NCI-H1694 treated with DMSO at 0.1 percent for 48 hours (cell line): ENCODE measurements at regions not wholly inside any gene's neighbourhood (a gene's known extent, or its start where the extent isn't known, plus 50 kb on each side); places are given as distances from the start of the nearest gene placed in this dataset.
"Not testable (repeated sequence)": the region's sequence is repeated elsewhere in the genome, so short reads cannot be mapped to it uniquely, and the experiment has no call there.

Experiments used
- DNase-seq: peaks from one replicate; lab custom pipeline; 2025; lab: John Stamatoyannopoulos, UW

DNA sequence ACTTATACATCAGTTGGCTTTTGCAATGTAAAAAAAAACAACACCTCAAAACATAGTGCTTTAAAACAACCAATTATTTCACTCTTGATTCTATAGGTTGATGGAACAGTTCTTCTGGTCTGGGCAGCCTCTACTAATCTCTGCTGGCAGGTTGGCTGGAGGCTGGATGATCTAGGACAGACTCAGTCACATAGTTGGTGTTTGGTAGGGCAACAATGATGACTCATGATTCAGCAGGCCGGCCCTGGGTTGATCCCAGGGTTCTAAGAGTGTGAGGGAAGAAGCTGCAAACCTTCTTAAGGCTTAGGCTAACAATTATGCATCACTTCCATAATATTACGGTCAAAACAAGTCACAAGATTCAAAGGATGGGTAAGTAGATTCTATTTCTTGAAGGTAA, 558.2 kb downstream of the ZNF674 start:
- DNase-seq: no peak

DNA sequence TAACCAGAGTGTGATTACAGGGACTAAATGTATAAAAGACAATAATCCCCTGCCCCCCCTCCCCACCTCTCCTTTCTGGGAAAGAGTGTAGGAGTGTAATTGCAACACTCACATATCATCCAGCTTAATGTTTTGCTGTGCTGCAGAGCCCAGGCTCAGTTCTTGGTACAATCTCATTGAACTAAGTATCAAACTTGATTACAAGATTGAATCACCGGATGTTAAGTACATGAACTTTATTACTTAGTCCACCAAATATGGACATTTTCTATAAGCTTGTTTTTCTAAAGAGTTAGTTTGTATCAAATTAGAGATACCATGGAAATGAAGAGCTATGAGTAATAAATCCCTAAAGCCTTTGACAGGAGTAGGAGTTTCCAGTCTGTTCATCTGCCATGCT, 559.1 kb downstream of the ZNF674 start:
- no peak for DNase-seq

DNA sequence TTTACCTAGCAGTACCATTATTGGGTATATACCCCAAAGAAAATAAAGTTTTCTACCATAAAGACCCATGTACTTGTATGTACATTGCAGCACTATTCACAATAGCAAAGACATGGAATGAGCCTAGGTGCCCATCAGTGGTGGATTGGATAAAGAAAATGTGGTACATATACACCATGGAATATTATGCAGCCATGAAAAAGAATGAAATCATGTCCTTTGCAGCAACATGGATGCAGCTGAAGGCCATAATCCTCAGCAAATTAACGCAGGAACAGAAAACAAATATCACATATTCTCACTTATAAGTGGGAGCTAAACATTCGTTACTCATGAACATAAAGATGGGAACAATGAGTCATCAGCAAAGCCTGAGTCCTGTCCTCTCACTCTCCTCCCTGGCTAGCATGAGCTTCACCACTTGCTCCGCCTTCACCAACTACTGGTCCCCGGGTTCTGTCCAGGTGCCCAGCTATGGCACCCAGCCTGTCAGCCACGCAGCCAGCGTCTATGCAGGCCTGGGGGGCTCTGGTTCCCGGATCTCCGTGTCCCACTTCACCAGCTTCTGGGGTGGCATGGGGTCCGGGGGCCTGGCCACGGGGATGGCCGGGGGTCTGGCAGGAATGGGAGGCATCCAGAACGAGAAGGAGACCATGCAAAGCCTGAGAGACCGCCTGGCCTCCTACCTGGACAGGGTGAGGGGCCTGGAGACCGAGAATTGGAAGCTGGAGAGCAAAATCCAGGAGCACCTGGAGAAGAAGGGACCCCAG, 562.1 kb downstream of the ZNF674 start:
- DNase-seq: not testable (repeated sequence)

DNA sequence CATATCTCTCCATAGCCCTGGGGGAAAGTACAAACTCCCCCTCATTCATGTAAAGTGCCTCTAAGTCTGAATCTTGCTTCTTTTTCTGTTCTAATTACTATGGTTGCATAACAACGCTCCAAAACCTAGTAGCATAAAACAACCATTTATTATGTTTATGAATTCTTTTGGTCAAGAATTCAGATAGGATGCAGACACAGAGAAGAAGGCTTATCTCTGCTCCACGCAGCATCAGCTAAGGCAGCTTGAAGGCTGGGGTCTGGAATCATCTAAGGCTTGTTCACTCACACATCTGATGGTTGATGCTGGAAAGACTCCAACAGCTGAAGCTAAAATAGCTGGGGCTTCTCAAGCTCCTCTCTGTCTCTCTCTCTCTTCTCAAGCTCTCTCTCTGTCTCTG, 564.5 kb downstream of the ZNF674 start:
- DNase-seq: no peak

DNA sequence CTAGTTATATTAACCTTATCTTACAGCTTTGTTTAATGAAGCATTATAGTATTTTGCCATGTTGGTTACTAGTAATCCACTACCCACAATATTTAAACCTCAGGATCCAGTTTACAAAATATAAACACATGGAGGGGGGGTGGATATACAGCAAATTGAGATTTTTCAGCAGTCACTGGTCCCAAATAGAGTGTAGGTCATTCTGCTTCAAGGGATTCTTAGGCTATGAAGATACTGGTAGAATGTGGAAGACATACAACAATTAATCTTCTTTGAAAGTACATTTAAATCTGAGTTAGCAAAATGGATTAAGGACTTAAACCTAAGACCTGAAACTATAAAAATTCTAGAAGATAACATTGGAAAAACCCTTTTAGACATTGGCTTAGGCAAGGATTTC, 569.6 kb downstream of the ZNF674 start:
- DNase-seq: no peak

DNA sequence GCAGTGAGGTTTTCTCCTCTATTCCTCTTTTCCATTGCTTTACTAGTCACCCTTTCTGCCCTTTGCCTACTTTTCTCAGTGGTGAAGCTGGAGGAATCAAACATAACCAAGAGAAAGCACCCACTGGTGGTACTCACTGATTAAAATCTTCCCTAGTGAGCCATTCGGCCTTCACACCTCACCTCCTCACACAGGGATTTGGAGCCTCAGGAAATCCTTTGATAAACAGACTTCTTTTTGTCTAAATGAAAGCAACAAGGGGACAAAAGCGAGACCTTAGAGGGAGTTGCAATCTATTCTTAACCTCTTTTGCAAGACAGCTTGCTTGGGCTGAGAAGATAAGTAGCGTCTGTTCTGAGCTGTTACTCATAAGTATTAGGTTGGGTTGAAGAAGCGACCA, 572.6 kb downstream of the ZNF674 start:
- DNase-seq: no peak

DNA sequence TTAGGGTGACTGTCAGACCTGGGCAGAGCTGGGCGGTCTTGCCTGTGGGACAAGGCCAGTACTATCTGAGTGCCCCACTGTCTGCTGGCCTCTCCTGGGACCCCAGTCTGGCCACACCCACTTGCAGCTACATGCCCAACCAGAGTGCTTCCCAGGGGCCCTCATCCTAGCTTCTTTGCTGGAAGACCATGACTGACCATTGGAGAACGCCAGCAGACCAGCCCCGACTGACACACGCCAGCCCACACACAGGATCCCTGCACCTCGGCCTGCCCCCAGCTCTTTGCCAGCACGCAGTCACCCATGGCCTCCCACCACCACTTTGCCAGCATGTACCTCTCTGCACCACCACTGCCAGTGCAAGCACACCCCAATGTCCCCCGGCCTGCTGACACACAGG, 585.7 kb downstream of the ZNF674 start:
- DNase-seq: no peak

DNA sequence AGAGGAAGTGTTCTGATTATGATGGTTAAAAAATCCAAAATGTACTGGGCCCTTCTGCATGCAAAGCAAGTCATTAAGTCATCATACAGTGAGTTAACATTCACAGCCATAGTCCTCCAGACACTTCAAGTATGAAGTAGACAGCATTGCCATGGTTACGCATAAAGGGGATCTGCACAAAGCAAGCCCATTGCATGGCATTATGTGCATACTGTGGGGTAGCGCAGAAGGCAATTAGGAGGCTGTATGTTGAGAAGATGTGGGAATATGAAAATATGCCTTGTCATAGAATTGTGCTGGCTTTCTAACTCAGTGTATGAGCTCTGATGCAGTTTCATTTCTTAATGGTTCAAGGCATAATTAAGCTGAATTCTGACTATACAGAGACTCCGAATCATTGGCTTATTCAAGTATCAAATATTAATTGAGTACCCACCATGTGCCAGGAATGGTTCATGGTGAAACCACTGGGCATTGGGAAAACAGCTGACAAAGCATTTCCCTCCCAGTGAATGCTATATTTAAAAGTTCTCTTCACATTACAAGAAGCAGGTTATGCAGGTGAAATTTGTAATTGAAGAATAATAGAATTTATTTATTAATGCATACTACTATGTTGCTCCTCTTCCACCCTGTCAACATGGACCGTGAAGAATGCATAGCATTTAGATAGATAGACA, 588.9 kb downstream of the ZNF674 start:
- DNase-seq: no peak

DNA sequence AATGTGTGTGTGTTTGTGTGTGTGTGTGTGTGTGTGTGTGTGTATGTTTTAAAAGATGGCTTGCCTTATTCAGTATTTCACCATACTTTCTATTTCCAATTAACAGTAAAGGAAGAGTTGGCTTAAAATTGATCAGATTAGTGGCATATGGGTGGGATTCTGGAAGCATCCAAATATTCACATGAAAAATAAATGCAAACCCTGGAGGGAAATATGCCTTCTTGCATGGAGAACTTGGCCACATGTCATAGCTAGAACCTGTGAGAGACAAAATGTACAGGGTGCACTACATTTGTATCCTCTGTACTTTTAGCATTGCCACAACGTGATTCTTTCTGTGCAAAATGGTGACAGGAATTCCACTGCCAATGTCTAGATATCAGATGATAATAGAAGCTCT, 589.6 kb downstream of the ZNF674 start:
- DNase-seq: no peak

DNA sequence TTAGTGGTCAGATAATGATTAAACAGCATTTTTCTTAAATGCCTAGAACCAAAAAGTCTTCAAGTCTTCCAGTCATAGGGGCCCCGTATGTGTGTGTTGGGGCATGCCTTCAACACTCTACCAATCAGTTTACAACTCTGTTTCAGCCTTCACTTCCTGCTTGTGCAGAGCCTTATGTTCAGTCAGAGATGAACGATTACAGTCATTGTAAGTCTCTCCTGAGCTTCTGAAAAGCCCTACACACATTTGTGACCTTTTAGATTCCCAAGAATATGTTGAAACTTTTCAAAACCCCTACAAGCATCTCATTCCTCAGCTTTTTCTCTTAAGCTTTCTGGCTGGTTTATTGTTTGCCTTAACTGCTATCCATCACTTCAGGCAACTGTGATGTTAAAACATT, 591.2 kb downstream of the ZNF674 start:
- no peak for DNase-seq

DNA sequence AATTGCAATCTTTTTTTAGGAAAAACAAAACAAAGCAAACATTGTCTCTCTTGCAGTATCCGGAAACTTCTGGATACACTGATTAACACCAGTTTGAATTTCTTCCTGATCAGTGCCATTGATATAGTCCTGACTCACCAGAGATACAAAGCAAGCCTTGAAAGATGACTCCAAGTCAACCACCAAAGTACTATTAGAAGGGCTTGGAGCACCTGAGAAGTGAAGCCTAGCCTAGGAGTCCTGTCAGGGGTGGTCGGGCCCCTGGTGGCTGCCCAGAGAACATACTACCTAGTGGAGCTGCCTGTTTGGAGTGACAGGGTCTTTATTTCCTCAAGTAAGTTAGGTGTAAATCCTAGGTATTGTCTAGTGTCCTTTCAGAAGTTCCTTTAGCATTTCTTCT, 593.2 kb downstream of the ZNF674 start:
- DNase-seq: no peak

DNA sequence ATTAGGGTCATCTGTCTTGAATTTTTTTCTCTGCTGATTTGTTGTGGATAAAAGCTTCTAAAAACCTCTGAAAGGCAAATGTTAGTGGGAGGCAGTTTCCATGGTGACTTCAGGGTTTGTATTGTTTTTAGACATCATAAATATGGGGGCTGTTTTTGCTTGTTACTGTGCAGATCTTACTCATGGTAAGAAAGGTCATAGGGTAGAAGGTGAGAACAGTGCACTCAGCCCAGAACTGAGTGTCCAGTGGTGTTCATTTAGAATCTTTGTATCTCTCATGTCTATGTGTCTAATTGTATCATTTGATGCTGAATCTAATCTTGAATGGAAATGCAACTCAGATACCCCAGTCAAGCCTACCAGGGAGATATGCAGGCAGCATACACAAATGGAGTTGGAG, 609.8 kb downstream of the ZNF674 start:
- DNase-seq: no peak

DNA sequence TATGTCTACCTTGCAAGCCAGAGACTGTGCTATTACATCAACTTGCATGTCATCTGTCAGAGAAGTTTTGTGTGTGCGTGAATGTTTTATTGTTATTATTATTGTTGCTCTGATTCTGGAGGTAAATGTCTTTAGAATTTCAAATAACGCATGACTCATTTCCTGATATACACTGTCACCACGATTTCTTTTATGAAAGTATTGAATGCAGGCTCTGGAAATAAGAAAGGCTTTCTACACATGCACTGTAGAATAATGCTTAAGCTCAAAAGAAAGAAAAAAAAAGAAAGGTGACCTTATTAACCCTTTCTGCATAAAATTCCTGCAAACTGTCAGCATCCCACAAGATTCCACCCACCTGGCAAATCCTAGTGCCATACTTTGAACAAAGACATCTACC, 632.9 kb downstream of the ZNF674 start:
- DNase-seq: no peak

DNA sequence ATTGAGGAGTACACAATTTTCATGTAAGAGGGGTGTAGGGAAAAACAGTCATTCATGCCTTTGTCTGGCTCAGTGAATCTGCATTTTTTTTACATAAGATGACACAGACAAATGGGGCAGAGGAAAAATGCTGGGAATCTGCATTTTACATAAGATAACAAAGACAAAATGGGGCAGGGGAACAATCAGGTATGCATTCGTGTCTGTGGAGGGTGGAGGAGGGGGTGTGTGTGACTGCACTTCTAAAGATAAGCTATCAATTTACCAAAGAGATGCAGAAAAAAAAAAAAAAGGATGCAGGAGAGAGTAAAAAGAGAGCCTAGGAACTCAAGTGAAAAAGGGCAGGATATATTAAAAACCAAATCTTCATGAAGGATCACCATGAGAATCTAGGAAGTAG, 637.4 kb downstream of the ZNF674 start:
- no peak for DNase-seq

DNA sequence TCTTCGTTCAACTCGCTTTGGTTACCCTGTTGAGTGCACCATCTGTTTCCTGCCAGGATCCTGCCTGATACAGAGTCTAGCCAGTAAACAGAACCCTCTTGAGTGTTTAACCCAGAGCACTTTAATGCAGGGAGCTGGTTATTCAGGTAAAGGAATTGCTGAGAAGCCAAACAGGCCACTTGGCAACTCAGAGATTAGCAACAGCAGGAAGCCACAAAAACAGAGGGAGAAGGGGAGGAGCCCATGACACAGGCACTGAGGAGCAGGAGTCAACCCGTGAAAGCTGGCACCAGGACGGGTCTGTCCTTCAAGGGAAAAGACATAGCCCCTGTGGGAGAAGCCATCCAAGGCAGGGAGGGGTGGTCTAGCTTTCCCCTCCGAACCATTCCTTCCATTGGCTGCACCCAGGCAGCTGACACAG, 641.4 kb downstream of the ZNF674 start:
- no peak for DNase-seq

DNA sequence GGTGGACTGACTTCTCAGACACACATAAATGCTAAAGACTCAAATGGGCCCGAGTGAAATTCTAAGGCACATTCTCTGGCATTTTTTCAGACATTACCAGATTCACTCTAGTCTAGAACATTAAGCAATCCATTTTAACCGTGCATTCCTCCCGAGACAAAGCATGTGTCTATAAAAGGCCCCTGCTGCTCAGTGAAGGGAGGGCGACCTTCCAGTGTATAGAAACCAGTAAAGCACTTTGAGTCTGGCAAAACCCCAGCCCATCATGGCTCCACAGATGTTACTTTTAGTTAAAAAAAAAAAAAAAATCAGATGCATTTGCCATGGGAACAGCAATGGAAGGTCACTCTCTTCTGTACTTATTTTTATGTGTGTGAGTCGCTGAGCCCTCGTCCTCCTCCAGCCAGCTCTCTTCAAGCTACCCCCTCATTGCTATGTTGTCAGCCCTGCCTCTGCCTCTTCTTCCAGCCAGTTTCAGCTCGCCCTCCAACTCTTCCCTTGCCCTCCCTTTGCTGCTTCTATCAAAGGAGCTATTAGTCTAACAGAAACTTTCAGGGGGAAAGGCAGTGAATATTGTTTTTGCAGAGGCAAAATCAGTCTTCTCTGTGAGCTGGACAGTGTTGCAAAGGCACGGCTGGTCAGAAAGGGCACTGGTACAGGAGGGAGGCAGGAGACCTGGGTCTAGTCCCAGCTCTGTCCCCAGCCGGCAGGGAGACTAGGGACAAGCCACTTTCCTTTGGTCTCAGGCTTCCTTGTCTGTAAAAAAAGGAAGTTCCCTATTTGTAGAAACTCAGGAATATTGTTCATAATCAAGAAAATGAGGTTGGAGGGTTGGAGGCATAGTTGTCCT, 644.2 kb downstream of the ZNF674 start:
- no peak for DNase-seq

DNA sequence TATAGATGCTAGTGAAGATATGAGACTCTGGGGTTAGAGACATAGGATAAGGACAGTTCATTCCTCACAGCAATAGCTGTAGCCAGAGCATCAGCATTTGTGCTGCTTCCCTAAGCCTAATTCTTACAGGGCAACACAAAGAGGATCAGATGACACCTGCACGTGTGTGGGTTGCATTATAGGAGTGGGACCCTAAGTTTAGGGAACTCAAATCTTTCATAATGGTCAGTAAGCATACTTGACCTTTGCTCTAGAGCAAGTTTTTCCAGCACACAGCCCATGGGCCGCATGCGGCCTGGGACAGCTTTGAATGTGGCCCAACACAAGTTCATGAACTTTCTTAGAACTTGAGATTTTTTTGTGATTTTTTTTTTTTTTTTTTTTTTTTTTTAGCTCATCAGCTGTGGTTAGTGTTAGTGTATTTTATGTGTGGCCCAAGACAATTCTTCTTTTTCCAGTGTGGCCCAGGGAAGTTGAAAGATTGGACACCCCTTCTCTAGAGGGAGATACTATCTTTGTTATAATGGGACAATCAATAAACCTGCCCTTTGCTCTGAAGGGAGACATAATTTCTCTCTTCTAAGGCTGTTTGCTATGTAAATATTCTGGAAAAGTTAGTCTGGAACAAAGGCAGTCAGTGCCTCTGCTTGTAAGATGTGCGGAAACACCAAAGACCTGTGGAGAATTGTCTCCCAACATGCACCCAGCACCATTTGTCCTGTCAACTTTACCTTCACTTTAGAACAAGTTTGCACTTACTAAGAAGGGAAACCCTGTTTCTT, 650.2 kb downstream of the ZNF674 start:
- no peak for DNase-seq

DNA sequence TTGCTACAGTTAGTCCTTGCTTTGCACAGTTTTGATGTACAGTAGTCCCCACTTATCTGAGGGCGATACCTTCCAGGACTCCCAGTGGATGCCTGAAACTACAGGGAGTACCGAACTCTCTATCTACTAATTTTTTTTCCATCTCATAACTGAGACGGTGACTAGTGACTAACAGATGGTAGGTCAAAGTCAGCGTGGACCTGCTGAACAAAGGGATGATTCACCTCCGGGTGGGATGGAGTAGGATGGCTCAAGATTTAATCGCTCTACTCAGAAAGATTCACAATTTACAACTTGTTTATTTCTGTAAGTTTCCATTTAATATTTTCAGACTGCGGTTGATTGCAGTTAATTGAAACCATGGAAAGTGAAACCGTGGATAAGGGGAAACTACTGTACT, 655.8 kb downstream of the ZNF674 start:
- DNase-seq: no peak

DNA sequence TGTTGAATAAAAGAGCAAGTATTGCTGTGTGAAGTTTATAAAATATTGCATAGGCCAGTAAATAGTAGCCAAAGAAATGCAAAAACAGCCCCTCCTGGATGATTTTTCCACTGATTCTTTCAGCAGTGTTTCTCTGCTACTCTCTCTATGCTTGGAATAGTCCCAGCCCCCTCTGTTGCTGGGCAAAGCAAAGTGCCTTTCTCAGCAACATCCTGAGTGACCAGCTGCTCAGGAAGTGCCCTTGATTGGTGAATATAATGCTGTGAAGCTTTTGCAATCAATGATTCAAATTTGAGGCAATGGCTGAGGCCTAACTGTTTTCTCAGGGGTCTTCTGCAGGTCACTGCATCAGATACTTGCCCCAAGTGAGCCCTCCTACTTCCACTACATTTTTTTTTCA, 656.7 kb downstream of the ZNF674 start:
- DNase-seq: no peak

DNA sequence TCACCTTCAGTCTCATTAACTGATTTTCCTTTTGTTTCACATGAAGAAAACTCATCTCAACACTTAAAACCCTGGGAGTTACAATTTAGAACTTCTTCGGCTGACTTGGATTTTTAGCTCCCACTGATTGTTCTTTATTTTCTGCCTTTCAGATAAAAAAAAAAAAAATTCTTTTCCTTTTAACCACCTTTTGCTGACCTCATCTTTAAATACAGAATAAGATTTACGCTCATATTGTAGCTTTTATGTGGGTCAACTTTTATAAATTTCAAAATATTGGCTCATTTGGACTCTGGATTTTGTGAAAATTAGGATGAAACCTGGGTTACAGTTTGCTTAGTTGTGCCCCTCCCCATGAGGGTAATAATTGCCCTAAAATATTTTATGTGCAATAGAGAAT, 659.3 kb downstream of the ZNF674 start:
- no peak for DNase-seq

DNA sequence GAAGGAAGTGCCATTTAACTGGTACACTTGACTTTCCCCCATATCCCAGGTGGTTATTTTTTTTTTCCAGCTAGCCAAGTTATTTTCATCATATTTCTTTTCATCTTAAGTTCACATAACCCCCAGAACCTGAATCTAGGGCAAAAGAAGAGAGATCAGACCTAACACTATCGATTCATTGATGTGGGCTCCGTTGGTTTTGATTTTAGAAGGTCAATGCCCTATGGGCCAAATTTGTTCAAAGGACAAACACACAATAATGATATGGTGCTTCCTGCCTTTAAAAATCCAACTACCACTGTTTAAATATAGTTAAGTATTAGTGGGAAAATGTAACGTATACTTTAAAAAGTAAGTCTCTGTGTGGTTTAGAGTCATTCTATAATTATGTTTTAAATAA, 665.7 kb downstream of the ZNF674 start:
- no peak for DNase-seq

DNA sequence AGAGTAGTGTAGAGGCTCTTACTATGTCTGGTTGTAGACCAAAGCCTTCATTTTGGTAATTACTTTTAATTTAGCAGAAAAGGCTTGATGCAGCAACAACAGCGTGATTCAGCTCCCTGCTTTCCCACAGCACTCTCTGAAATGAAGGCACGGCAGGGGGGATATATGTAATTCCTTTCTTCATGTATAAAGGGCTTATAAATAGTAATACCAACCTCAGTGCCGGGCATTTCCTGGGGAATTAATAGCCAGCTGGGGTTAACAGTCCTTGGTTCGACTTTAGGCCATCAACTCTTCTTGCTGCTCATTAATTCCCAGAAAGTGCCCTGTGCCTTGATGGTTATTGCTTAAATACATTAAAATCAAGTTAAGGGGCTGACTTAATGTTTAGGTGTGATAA, 669.0 kb downstream of the ZNF674 start:
- no peak for DNase-seq
